Activated CD4-positive, alpha-beta T cell treated with anti-CD3 and anti-CD28 coated beads for 36 hours (primary cell): ENCODE measurements at regions not wholly inside any gene's neighbourhood (a gene's known extent, or its start where the extent isn't known, plus 50 kb on each side); places are given as distances from the start of the nearest gene placed in this dataset.

Source experiments
- ATAC-seq: fragments of 200-7000 bp; cut with Tn5 transposase; one replicate; pipeline ENCODE4 v1.10.0; 2021; ENCODE audit warnings: mild to moderate bottlenecking, moderate library complexity
- CTCF ChIA-PET: fragments of 350-600 bp; sonication (Branson Sonifier 250); formaldehyde crosslinking; loops from one replicate; lab custom pipeline; 2021; ENCODE audit warnings: antibody characterized with exemption; lab: Charles Lee
- POLR2A ChIA-PET: fragments of 350-600 bp; sonication (Branson Sonifier 250); formaldehyde crosslinking; loops from one replicate; lab custom pipeline; 2021; ENCODE audit warnings: antibody characterized with exemption, inconsistent platforms; lab: Charles Lee
- DNase-seq: peaks from one replicate; pipeline ENCODE4 v3.0.0-alpha.2; 2020
- H3K27ac Mint-ChIP-seq: one replicate; pipeline ENCODE4 v1.8.0; 2021; ENCODE audit warnings: mixed read lengths
- H3K27me3 Mint-ChIP-seq: one replicate; pipeline ENCODE4 v1.8.0; 2021; ENCODE audit warnings: mixed read lengths
- H3K36me3 Mint-ChIP-seq: one replicate; pipeline ENCODE4 v1.8.0; 2021; ENCODE audit warnings: low read depth, mixed read lengths
- H3K4me1 Mint-ChIP-seq: one replicate; pipeline ENCODE4 v1.8.0; 2021; ENCODE audit warnings: mixed read lengths
- H3K4me3 Mint-ChIP-seq: one replicate; pipeline ENCODE4 v1.8.0; 2021; ENCODE audit warnings: mild to moderate bottlenecking, moderate library complexity, mixed read lengths
- H3K9me3 Mint-ChIP-seq: one replicate; pipeline ENCODE4 v1.8.0; 2021; ENCODE audit warnings: low read depth, mixed read lengths
- intact Hi-C, 2 experiments: fragments of 100-400 bp; cut with DNase I in 1 of 2; cut with micrococcal nuclease in 1 of 2; formaldehyde crosslinking; loops; one replicate each; pipeline versions ENCODE4 v1.14.2 to v1.15.1; 2022 to 2024; cut with DNase I, micrococcal nuclease

- no peaks in the 10 kb centered on the region for H3K9me3 Mint-ChIP-seq
- ATAC-seq (no peak), DNase-seq (no peak)
- intact Hi-C loops: no loop called here
- no peak overlapping the region for H3K27ac Mint-ChIP-seq
- no peaks in the 10 kb centered on the region for H3K4me1 Mint-ChIP-seq
- CTCF ChIA-PET: interaction anchor here (1.2 kb wide), 1 partner anchor 9 kb away, joined by 3 read pairs; no protein-coding TSS in a partner anchor
- POLR2A ChIA-PET: no interaction called here
- no peaks in the 10 kb centered on the region for H3K27me3 Mint-ChIP-seq
- no peaks in the 10 kb centered on the region for H3K36me3 Mint-ChIP-seq
- no peak overlapping the region for H3K4me3 Mint-ChIP-seq
Observed at GRCh38 chr1:83006271-83006670, 992.7 kb downstream of the TTLL7 start.

DNA sequence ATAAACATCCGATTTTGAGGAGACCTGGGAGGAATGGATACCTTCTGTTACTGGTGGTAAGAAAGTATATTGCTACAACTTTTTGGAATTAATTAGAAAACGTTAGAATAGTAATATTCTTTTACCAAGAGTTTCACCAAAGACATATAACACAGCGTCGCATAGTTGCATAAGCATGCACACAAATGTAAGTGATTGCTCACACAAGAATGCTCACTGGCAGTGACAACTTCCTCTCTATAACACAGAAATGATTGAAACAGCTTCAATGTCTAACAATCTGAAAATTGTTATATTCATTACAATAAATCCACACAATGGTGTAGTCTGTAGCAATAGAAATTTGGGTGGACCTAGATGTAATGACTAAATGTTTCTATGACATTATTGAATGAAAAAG is 998.6 kb downstream of the TTLL7 start:
- H3K27ac Mint-ChIP-seq: no peak overlapping the region
- no peaks in the 10 kb centered on the region for H3K36me3 Mint-ChIP-seq
- peaks cover 3% of the 10 kb centered on the region for H3K27me3 Mint-ChIP-seq
- ChIA-PET CTCF (no interaction called here), POLR2A (no interaction called here)
- no peak for DNase-seq
- intact Hi-C loops: loop anchor here in 1 of 2 experiments (5.0 kb wide), 1 partner anchor 52 kb away; no protein-coding TSS in a partner anchor
- H3K4me1 Mint-ChIP-seq: no peaks in the 10 kb centered on the region
- ATAC-seq: no peak
- no peak overlapping the region for H3K4me3 Mint-ChIP-seq
- H3K9me3 Mint-ChIP-seq: no peaks in the 10 kb centered on the region

GRCh38 chr1:82995951-82996350 is 1003.0 kb downstream of the TTLL7 start:
- no peak for ATAC-seq
- Mint-ChIP-seq H3K4me1 (no peaks in the 10 kb centered on the region), H3K9me3 (peaks cover 4% of the 10 kb centered on the region), H3K27ac (no peak overlapping the region), H3K27me3 (peaks cover 3% of the 10 kb centered on the region), H3K4me3 (no peak overlapping the region), H3K36me3 (no peaks in the 10 kb centered on the region)
- ChIA-PET POLR2A (no interaction called here), CTCF (no interaction called here)
- intact Hi-C loops: no loop called here
- no peak for DNase-seq

- ChIA-PET POLR2A (no interaction called here), CTCF (no interaction called here)
- peaks cover 3% of the 10 kb centered on the region for H3K27me3 Mint-ChIP-seq
- no peak overlapping the region for H3K4me3 Mint-ChIP-seq
- DNase-seq (no peak), ATAC-seq (no peak)
- intact Hi-C loops: no loop called here
- H3K36me3 Mint-ChIP-seq: no peaks in the 10 kb centered on the region
- H3K27ac Mint-ChIP-seq: no peak overlapping the region
- peaks cover 4% of the 10 kb centered on the region for H3K9me3 Mint-ChIP-seq
- no peaks in the 10 kb centered on the region for H3K4me1 Mint-ChIP-seq
Observed at GRCh38 chr1:82994616-82995263, 1004.2 kb downstream of the TTLL7 start.

DNA sequence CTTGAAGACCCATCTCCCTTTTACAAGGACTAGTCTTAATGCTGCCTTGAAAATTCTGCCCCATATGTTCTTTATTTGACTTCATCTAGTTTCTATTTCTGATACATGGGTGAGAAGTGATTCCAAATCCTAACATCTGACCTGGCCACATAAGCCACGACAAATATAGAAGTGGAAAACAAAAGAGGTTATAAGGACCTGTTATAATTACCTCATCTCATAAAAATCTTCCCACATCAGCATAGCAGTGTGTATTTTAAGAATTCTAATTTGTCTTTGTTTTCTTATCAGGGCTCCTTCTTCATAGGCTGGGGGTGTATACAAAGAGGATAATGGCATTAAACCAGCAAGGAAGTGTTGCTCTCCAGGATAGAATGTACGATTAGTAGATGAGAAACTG is 1007.4 kb downstream of the TTLL7 start:
- H3K36me3 Mint-ChIP-seq: no peaks in the 10 kb centered on the region
- H3K4me1 Mint-ChIP-seq: no peaks in the 10 kb centered on the region
- POLR2A ChIA-PET: no interaction called here
- H3K27ac Mint-ChIP-seq: no peak overlapping the region
- H3K9me3 Mint-ChIP-seq: peaks cover 4% of the 10 kb centered on the region
- H3K27me3 Mint-ChIP-seq: peaks cover 2% of the 10 kb centered on the region
- no peak for ATAC-seq
- DNase-seq: no peak
- no peak overlapping the region for H3K4me3 Mint-ChIP-seq
- intact Hi-C loops: no loop called here
- CTCF ChIA-PET: no interaction called here

GRCh38 chr1:82979593-82980236 is 1019.2 kb downstream of the TTLL7 start:
- POLR2A ChIA-PET: no interaction called here
- no peaks in the 10 kb centered on the region for H3K36me3 Mint-ChIP-seq
- H3K4me3 Mint-ChIP-seq: no peak overlapping the region
- H3K27ac Mint-ChIP-seq: no peak overlapping the region
- H3K4me1 Mint-ChIP-seq: peaks cover 5% of the 10 kb centered on the region
- DNase-seq: no peak
- no peak for ATAC-seq
- no peaks in the 10 kb centered on the region for H3K9me3 Mint-ChIP-seq
- intact Hi-C loops: no loop called here
- CTCF ChIA-PET: no interaction called here
- peaks cover 5% of the 10 kb centered on the region for H3K27me3 Mint-ChIP-seq

DNA sequence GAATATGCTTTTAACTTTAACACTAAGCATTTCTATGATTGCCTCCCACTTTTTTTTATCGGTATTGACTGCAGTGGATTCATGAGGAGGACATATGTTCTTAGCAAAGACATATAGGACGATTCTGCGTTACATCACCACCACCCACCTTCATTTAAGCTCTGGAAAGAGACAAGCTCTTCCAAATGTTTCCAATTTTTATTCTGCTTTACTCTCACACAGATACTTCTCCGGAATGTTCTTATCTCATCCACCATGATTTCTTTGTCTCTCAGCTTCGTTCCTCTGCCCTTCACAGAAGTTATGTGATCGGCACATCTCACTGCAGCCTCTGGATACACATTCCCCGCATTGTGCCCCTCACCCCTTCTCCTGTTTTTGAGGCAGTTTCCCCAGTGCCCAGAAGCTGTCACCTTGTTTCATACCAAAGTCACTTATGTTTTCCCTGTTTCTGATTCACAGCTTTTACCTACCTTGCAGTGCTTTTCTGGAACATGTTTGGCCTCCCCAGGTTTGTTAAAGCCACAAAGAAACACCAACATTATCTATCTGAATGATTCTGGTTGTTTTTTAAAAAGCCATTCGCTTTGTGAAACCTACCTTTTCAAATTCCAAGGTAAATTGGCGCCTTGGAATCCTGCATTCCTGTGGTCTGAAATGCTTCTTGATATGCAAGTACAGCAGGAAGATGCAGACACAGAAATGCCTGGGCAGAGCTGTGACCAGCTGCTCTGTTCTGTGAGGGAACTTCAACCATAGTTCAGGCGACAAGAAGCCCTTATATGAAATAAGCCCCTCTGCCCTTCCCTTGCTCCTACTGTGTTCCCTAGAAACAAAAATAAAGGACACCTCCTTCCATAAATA is 1020.2 kb downstream of the TTLL7 start:
- Mint-ChIP-seq H3K27me3 (peaks cover 5% of the 10 kb centered on the region), H3K4me1 (peaks cover 5% of the 10 kb centered on the region), H3K36me3 (no peaks in the 10 kb centered on the region), H3K4me3 (no peak overlapping the region), H3K27ac (no peak overlapping the region), H3K9me3 (no peaks in the 10 kb centered on the region)
- no peak for DNase-seq
- ChIA-PET POLR2A (no interaction called here), CTCF (no interaction called here)
- intact Hi-C loops: no loop called here
- ATAC-seq: no peak

DNA sequence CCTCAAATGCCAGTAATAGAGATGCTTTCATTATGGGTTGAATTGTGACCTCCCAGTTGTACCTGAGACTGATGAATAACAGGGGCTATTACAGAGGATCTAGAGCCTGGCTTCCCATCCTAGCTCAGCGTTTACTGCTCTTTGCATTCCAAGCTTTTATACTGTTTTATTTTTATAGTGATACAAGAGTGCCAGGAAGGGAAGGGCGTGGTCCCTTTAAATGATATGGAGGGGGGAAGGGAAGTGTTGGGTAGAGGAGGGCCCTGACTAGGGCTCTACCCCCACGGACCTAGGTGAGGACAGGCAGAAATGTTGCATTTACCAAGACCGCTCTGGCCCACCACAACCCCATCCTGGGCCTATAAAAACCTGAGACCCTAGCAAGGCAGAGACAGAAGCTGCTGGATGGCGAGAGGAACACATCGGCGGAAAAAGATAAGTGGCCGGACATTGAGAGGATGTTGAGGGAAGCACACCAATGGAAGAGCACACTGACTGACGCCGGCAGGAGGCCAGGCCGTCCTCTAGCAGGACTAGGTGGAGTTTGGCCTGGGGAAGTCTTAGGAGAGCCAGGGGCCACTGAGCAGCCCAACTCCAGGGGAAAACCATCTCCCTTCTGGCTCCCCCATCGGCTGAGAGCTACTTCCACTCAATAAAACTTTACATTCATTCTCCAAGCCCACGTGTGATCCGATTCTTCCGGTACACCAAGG is 1025.9 kb downstream of the TTLL7 start:
- ATAC-seq (no peak), DNase-seq (no peak)
- CTCF ChIA-PET: interaction anchor here (0.6 kb wide), 1 partner anchor 18 kb away, joined by 3 read pairs; no protein-coding TSS in a partner anchor
- intact Hi-C loops: no loop called here
- no peak overlapping the region for H3K27ac Mint-ChIP-seq
- no peaks in the 10 kb centered on the region for H3K27me3 Mint-ChIP-seq
- no peaks in the 10 kb centered on the region for H3K4me1 Mint-ChIP-seq
- H3K4me3 Mint-ChIP-seq: no peak overlapping the region
- H3K36me3 Mint-ChIP-seq: no peaks in the 10 kb centered on the region
- POLR2A ChIA-PET: no interaction called here
- H3K9me3 Mint-ChIP-seq: no peaks in the 10 kb centered on the region

GRCh38 chr1:82969340-82969739 is 1029.6 kb downstream of the TTLL7 start:
- intact Hi-C loops: no loop called here
- ChIA-PET POLR2A (no interaction called here), CTCF (interaction anchor here (0.5 kb wide), 1 partner anchor 940 kb away, joined by 3 read pairs; no protein-coding TSS in a partner anchor)
- ATAC-seq: no peak
- DNase-seq: no peak
- Mint-ChIP-seq H3K27ac (no peak overlapping the region), H3K4me1 (no peaks in the 10 kb centered on the region), H3K27me3 (no peaks in the 10 kb centered on the region), H3K4me3 (no peak overlapping the region), H3K9me3 (no peaks in the 10 kb centered on the region), H3K36me3 (no peaks in the 10 kb centered on the region)

DNA sequence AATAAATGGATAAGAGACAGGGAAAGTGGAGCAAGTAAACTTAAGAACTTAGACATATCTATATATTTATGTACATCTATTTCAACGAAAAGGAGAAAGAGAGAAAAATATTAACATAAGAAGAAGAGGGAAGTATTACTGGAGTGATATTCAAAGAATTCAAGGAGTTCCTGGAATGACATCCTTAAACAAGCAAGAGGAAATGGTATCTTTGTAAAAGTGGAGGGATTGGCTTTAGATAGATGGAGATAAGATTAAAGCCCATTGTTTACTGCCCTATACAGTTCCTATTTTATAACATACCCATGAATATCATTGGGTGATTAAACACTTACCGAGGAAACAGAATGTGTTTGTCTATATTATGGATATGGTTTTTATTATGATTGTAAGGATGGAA is 1036.3 kb downstream of the TTLL7 start:
- POLR2A ChIA-PET: no interaction called here

GRCh38 chr1:82950606-82951200 is 1048.2 kb downstream of the TTLL7 start:
- H3K9me3 Mint-ChIP-seq: peaks cover 2% of the 10 kb centered on the region
- H3K36me3 Mint-ChIP-seq: no peaks in the 10 kb centered on the region
- ATAC-seq (no peak), DNase-seq (no peak)
- H3K27ac Mint-ChIP-seq: no peak overlapping the region
- intact Hi-C loops: no loop called here
- no peaks in the 10 kb centered on the region for H3K27me3 Mint-ChIP-seq
- ChIA-PET CTCF (interaction anchor here (0.6 kb wide), 1 partner anchor 541 kb away, joined by 3 read pairs; no protein-coding TSS in a partner anchor), POLR2A (no interaction called here)
- H3K4me3 Mint-ChIP-seq: no peak overlapping the region
- no peaks in the 10 kb centered on the region for H3K4me1 Mint-ChIP-seq

More for the DNA sequence above, 1036.3 kb downstream of the TTLL7 start:
- DNase-seq (no peak), ATAC-seq (no peak)
- Mint-ChIP-seq H3K4me1 (no peaks in the 10 kb centered on the region), H3K36me3 (no peaks in the 10 kb centered on the region), H3K9me3 (no peaks in the 10 kb centered on the region), H3K27me3 (no peaks in the 10 kb centered on the region), H3K4me3 (no peak overlapping the region), H3K27ac (no peak overlapping the region)
- CTCF ChIA-PET: no interaction called here
- intact Hi-C loops: no loop called here
